Psoas muscle (tissue), 7 donors: ENCODE measurements at regions not wholly inside any gene's neighbourhood (a gene's known extent, or its start where the extent isn't known, plus 50 kb on each side); places are given as distances from the start of the nearest gene placed in this dataset.

Experiments
- ATAC-seq, 4 donors: fragments of 200-7000 bp; cut with Tn5 transposase; one replicate each; pipeline ENCODE4 v1.9.1; 2020; ENCODE audit warnings: moderate library complexity in 3 of 4, mild to moderate bottlenecking in 2 of 4
- DNase-seq, 2 donors: peaks; one replicate each; pipeline ENCODE4 v3.0.0-alpha.2; 2020
- H3K27ac ChIP-seq: fragments of 200-600 bp; one replicate; pipeline ENCODE4 v1.8.0; 2022
- H3K27me3 ChIP-seq, 3 donors: fragments of 200-600 bp in 1 of 3; one replicate each; pipeline versions ENCODE4 v1.6.1 to v1.8.0; 2013 to 2022; ENCODE audit warnings: low read length in 2 of 3, mild to moderate bottlenecking in 2 of 3, moderate library complexity in 1 of 3; ENCODE audit not compliant: insufficient read depth in 3 of 3
- H3K36me3 ChIP-seq, 2 donors: fragments of 200-600 bp in 1 of 2; one replicate each; pipeline versions ENCODE4 v1.6.1 to v1.8.0; 2013 to 2022; ENCODE audit warnings: low read depth in 1 of 2, mild to moderate bottlenecking in 1 of 2, moderate library complexity in 1 of 2; ENCODE audit not compliant: insufficient read depth in 1 of 2
- H3K4me1 ChIP-seq: fragments of 200-600 bp; one replicate; pipeline ENCODE4 v1.8.0; 2022
- H3K4me3 ChIP-seq: fragments of 200-600 bp; one replicate; pipeline ENCODE4 v1.8.0; 2022; ENCODE audit warnings: mild to moderate bottlenecking
- H3K9me3 ChIP-seq: fragments of 200-600 bp; one replicate; pipeline ENCODE4 v1.8.0; 2022
- WGBS, 3 donors: extraction: QIAGEN DNeasy Blood & Tissue Kit; methylation state at CpG; one replicate each; pipeline versions ENCODE4 v1.1.6 to v1.1.7; 2013; 5-methylcytosine and 5-hydroxymethylcytosine counted together
- intact Hi-C, 2 donors: fragments of 100-400 bp; cut with DNase I; formaldehyde crosslinking; loops; one replicate each; pipeline versions ENCODE4 v1.11.0 to v1.14.2; 2022
- TF ChIP-seq, protein P1 (sequence below): fragments of 200-600 bp; IDR thresholded peaks from one replicate; pipeline ENCODE4 v1.8.0; 2022; ENCODE audit warnings: antibody characterized with exemption
- donor health status: healthy with polysubstance abuse.
- donor health status: DM: no; HTN: no; CAD: no; lungs with moderate emphysema.
- donor health status: Bipolar disorder and iron deficiency.
- donor health status: healthy.
- donor health status: DM: yes; HTN: yes; CAD: no.
- donor health status: DM: no; HTN: no; CAD: no.
- donor health status: DM: yes; HTN: yes; CAD: no.

DNA sequence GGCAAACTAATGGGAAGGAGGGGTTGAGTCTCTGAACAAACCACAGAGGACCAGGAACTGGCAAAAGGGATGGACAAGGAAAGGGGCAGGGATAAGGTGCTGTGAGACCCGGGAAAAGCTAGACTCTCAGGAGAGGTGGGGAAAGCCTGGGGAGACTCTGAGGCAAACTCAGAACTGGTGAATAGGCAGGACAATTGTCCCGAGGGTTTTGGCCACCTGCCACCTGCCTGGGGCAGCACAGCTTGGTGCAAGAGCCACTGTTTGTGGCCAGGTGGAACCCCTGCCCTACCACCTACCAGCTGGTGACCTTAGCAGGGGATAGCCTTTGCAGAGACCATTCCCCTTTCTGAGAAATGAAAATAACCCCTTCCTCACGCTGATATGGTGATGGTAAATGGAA is 129.4 kb upstream of the ASB18 start:
- Histone ChIP-seq H3K9me3 (no peaks in the 10 kb centered on the region), H3K27me3 (no peaks in the 10 kb centered on the region), H3K4me1 (no peaks in the 10 kb centered on the region), H3K27ac (no peak overlapping the region), H3K36me3 (no peaks in the 10 kb centered on the region), H3K4me3 (no peak overlapping the region)
- intact Hi-C loops, result no loop called here
- WGBS, 3 donors, result 66 to 74% (median 70%) methylated on average over 3 of the region's 3 CpGs
- TF ChIP-seq, protein P1, sequence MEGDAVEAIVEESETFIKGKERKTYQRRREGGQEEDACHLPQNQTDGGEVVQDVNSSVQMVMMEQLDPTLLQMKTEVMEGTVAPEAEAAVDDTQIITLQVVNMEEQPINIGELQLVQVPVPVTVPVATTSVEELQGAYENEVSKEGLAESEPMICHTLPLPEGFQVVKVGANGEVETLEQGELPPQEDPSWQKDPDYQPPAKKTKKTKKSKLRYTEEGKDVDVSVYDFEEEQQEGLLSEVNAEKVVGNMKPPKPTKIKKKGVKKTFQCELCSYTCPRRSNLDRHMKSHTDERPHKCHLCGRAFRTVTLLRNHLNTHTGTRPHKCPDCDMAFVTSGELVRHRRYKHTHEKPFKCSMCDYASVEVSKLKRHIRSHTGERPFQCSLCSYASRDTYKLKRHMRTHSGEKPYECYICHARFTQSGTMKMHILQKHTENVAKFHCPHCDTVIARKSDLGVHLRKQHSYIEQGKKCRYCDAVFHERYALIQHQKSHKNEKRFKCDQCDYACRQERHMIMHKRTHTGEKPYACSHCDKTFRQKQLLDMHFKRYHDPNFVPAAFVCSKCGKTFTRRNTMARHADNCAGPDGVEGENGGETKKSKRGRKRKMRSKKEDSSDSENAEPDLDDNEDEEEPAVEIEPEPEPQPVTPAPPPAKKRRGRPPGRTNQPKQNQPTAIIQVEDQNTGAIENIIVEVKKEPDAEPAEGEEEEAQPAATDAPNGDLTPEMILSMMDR, result no peak
- ATAC-seq (no peak), DNase-seq (no peak)

DNA sequence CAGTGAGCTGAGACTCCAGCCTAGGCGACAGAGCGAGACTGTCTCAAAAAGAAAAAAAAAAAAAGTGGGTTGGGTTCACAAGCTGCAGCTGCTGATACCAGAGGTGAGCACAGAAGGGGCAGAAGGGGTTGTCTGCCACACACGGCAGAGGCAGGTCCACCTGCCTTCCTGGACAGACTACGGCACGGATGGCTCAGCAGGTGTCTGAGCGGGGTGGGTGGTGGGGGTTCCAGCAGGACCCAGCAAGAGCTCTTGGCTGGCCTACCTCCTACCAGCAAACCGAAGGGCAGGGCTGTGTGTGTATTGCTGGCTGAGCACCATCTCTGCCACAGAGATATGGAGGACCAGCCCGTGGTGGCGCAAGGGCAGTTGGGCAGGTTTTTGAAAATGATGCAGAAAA is 130.4 kb upstream of the ASB18 start:
- Histone ChIP-seq H3K4me3 (no peak overlapping the region), H3K27me3 (no peaks in the 10 kb centered on the region), H3K36me3 (no peaks in the 10 kb centered on the region), H3K4me1 (no peaks in the 10 kb centered on the region), H3K27ac (no peak overlapping the region), H3K9me3 (no peaks in the 10 kb centered on the region)
- no peak for ATAC-seq
- TF ChIP-seq, protein P1, result no peak
- no peak for DNase-seq
- 89 to 93% (median 89%) methylated on average over 9 of the region's 9 CpGs for WGBS, 3 donors
- intact Hi-C loops, result no loop called here

DNA sequence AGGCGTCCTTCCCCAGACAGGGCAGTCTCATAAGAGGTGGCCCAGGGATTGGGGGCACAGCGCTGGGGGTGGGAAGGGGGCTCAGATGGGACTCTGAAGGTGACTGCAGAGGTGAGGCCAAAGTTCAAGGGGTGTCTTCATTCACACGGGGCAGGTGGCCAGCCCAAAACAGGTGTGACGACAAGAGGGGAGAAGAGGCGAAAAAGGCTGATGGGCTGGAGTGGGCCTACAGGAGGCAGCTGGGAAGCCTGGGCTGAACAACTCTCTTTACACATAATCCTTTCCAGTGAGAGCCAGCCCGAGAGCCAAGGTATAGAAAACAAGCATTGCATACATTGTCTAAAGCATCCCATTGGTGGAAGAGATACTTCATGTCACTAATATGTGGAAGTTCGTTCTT is 130.9 kb upstream of the ASB18 start:
- intact Hi-C loops, result no loop called here
- no peak overlapping the region for H3K27ac ChIP-seq

DNA sequence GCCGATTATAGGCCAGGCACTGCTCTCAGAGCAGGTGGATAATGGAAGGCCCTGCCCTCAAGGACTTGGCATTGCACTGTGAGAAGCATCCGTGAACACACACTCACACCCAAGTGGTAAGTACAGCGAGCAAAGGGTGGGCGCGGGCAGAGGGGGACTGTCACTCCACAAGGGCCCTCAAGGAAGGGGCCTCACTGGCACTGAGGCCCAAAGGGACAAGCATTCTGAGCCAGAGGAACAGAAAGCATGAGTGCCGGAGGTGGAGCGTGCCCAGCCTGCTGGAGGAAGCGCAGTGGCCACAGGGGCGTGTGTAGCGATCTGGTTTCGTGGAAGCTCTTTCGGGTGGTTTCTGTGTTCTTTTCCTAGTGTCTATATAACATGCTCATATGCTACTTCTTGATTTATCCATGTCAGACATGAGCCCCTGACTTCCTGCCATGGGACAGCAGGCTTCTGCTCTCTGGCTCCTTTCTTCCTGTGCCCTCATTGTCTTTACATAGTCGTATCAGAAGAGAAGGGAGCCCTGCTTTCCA is 132.7 kb upstream of the ASB18 start:
- Histone ChIP-seq H3K27ac (no peak overlapping the region), H3K9me3 (no peaks in the 10 kb centered on the region), H3K27me3 (no peaks in the 10 kb centered on the region), H3K36me3 (no peaks in the 10 kb centered on the region), H3K4me3 (no peak overlapping the region), H3K4me1 (no peaks in the 10 kb centered on the region)
- intact Hi-C loops, result no loop called here
- DNase-seq, result no peak
- WGBS, 3 donors, result 88 to 92% (median 91%) methylated on average over 13 of the region's 13 CpGs
- TF ChIP-seq, protein P1, result no peak
- no peak for ATAC-seq

More for the DNA sequence above, 130.9 kb upstream of the ASB18 start:
- DNase-seq (no peak), ATAC-seq (no peak)
- Histone ChIP-seq H3K4me1 (no peaks in the 10 kb centered on the region), H3K9me3 (no peaks in the 10 kb centered on the region), H3K27me3 (no peaks in the 10 kb centered on the region), H3K36me3 (no peaks in the 10 kb centered on the region), H3K4me3 (no peak overlapping the region)
- TF ChIP-seq, protein P1, result no peak
- 80 to 84% (median 81%) methylated on average over 7 of the region's 7 CpGs for WGBS, 3 donors

DNA sequence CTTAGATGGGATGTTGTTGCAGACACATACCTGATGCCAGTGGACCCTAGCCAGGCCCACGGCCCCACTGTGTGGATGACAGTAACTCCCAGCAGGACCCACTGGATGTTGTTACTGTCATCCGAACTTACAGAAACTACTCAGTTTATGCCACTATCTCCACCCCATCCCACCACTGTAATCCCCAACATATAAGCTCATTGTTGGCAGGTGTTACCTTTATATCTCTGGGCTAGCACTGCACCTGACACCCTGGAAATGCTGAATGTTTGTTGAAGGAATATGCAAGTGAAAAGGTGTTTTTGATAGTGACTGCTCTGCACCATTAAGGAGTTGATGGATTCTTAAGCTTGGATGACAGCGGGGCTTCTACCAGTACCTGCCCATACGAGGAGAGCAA is 133.5 kb upstream of the ASB18 start:
- Histone ChIP-seq H3K9me3 (no peaks in the 10 kb centered on the region), H3K36me3 (no peaks in the 10 kb centered on the region), H3K4me3 (no peak overlapping the region), H3K27ac (no peak overlapping the region), H3K4me1 (no peaks in the 10 kb centered on the region), H3K27me3 (no peaks in the 10 kb centered on the region)
- intact Hi-C loops, result no loop called here
- TF ChIP-seq, protein P1, result no peak
- no peak for ATAC-seq
- 88 to 93% (median 92%) methylated on average over 4 of the region's 4 CpGs for WGBS, 3 donors
- DNase-seq, result no peak
